Epithelial cell of proximal tubule (primary cell): ENCODE measurements at regions not wholly inside any gene's neighbourhood (a gene's known extent, or its start where the extent isn't known, plus 50 kb on each side); places are given as distances from the start of the nearest gene placed in this dataset.

ENCODE experiments used
- DNase-seq: peaks from one replicate; pipeline ENCODE4 v3.0.0-alpha.2; 2011; ENCODE audit warnings: low read depth
- H3K4me3 ChIP-seq: 2 replicates; pipeline ENCODE4 v1.5.1; 2011; ENCODE audit warnings: low read depth, mild to moderate bottlenecking, low read length
- TF ChIP-seq, protein P1 (sequence below): conservative IDR thresholded peaks from 2 replicates; pipeline ENCODE4 v1.5.1; 2012; ENCODE audit warnings: low read depth, mild to moderate bottlenecking, low read length

DNA sequence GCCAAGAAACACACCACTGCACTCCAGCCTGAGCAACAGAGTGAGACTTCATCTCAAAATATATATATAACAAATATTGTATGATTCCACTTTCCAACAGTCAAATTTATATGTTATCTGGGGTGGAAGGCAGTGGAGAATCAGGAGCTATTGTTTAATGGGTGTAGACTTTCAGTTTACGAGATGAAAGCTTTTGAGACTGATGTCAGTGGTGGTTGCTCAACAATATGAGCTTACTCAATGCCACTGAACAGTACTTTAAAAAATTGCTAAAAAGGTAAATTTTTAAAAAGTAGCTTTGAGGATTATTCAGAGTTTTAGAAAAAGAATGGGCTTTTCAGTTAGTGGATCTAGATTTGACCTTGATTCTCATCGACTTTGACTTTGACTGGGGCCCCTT lies 105.9 kb upstream of the ST6GAL2 start:
- no peak for DNase-seq
- TF ChIP-seq, protein P1, sequence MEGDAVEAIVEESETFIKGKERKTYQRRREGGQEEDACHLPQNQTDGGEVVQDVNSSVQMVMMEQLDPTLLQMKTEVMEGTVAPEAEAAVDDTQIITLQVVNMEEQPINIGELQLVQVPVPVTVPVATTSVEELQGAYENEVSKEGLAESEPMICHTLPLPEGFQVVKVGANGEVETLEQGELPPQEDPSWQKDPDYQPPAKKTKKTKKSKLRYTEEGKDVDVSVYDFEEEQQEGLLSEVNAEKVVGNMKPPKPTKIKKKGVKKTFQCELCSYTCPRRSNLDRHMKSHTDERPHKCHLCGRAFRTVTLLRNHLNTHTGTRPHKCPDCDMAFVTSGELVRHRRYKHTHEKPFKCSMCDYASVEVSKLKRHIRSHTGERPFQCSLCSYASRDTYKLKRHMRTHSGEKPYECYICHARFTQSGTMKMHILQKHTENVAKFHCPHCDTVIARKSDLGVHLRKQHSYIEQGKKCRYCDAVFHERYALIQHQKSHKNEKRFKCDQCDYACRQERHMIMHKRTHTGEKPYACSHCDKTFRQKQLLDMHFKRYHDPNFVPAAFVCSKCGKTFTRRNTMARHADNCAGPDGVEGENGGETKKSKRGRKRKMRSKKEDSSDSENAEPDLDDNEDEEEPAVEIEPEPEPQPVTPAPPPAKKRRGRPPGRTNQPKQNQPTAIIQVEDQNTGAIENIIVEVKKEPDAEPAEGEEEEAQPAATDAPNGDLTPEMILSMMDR = no peak
- H3K4me3 ChIP-seq = no peak overlapping the region

- no peak for DNase-seq
- TF ChIP-seq, protein P1 = no peak
- no peak overlapping the region for H3K4me3 ChIP-seq
Observed at GRCh38 chr2:106995556-106995955, 109.6 kb upstream of the ST6GAL2 start.

- no peak for DNase-seq
- H3K4me3 ChIP-seq = no peak overlapping the region
- TF ChIP-seq, protein P1 = no peak
Observed at GRCh38 chr2:106996171-106996769, 110.3 kb upstream of the ST6GAL2 start.

DNA sequence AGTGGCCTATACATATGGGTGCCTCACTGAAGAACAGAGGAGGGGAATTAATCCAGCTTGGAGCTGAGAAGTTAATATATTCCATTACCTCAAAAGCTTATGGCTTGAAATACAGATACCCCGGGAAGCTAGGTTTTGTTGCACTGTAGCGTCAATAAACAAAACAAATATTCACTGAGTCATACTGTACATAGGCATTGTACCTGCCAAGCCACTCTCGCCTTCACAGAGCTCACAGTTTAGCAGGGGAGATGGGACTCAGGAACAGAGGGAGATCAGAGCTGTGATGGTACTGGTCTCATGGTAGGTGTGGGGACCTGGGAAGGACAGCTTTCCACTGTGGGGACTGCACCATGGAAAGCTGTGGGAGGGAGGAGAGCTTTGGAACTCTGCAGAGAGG lies 111.2 kb upstream of the ST6GAL2 start:
- TF ChIP-seq, protein P1 = no peak
- no peak for DNase-seq
- no peak overlapping the region for H3K4me3 ChIP-seq

- H3K4me3 ChIP-seq = no peak overlapping the region
- no peak for DNase-seq
- TF ChIP-seq, protein P1 = no peak
Observed at GRCh38 chr2:107001062-107001461, 115.1 kb upstream of the ST6GAL2 start.

DNA sequence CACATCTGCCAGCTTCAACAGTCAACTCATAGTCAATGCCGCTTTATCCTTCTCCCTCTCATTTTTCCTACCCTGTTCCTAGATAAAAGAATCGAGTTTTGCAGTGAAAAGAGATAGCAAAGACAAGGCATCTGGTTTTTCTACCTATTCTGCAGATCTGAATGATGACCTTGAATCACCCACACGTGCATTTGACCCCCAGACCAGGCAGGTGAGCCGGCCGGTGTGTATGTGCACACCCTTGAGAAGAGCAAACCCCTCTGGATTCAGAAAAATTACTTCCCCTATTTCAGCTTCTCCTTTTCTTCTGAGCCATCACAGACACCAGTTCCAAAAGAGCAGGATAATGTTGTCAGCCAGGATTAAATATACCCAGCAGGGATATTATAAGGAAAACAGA lies 115.6 kb upstream of the ST6GAL2 start:
- no peak overlapping the region for H3K4me3 ChIP-seq
- DNase-seq = no peak
- TF ChIP-seq, protein P1 = no peak

GRCh38 chr2:107001964-107002696 lies 116.2 kb upstream of the ST6GAL2 start:
- TF ChIP-seq, protein P1 = no peak
- DNase-seq = no peak
- no peak overlapping the region for H3K4me3 ChIP-seq
